CD4-positive, alpha-beta T cell (primary cell): ENCODE measurements at regions not wholly inside any gene's neighbourhood (a gene's known extent, or its start where the extent isn't known, plus 50 kb on each side); places are given as distances from the start of the nearest gene placed in this dataset.

Experiments
- ATAC-seq: fragments of 200-7000 bp; cut with Tn5 transposase; one replicate; pipeline ENCODE4 v1.10.0; 2022; ENCODE audit warnings: mild to moderate bottlenecking; ENCODE audit not compliant: poor library complexity
- CTCF ChIA-PET: fragments of 350-600 bp; sonication (Branson Sonifier 250); formaldehyde crosslinking; loops from one replicate; lab custom pipeline; 2021; ENCODE audit warnings: antibody characterized with exemption, inconsistent platforms; lab: Charles Lee
- POLR2A ChIA-PET: fragments of 350-600 bp; sonication (Branson Sonifier 250); formaldehyde crosslinking; loops from one replicate; lab custom pipeline; 2021; ENCODE audit warnings: antibody characterized with exemption, inconsistent platforms; lab: Charles Lee
- DNase-seq, 14 experiments: peaks; one replicate each; pipeline ENCODE4 v3.0.0-alpha.2; 2013 to 2020; ENCODE audit warnings: mixed read lengths in 2 of 14
- H3K27ac ChIP-seq, 2 donors: one replicate each; pipeline versions ENCODE4 v1.5.1 to v1.7.0; 2013; ENCODE audit warnings: low read length in 2 of 2, low read depth in 1 of 2, mild to moderate bottlenecking in 1 of 2
- H3K27me3 ChIP-seq, 2 experiments: 1 replicate in 1 of 2; 2 replicates in 1 of 2; pipeline versions ENCODE4 v1.6.1 to v1.7.0; 2013; ENCODE audit warnings: low read length in 2 of 2, control low read depth in 1 of 2, mild to moderate bottlenecking in 1 of 2, moderate library complexity in 1 of 2; ENCODE audit not compliant: insufficient read depth in 2 of 2, control insufficient read depth in 1 of 2
- H3K36me3 ChIP-seq: one replicate; pipeline ENCODE4 v1.6.1; 2013; ENCODE audit warnings: low read length, control low read depth; ENCODE audit not compliant: insufficient read depth
- H3K4me1 ChIP-seq: one replicate; pipeline ENCODE4 v1.6.1; 2013; ENCODE audit warnings: low read length, control low read depth; ENCODE audit not compliant: insufficient read depth
- H3K4me3 ChIP-seq: one replicate; pipeline ENCODE4 v1.5.1; 2013; ENCODE audit warnings: mild to moderate bottlenecking, low read length, moderate library complexity
- H3K9me3 ChIP-seq, 2 experiments: 1 replicate in 1 of 2; 2 replicates in 1 of 2; pipeline versions ENCODE4 v1.6.1 to v1.7.0; 2013; ENCODE audit warnings: low read length in 2 of 2, mild to moderate bottlenecking in 2 of 2, control low read depth in 1 of 2, moderate library complexity in 1 of 2; ENCODE audit not compliant: control insufficient read depth in 1 of 2, insufficient read depth in 1 of 2
- H3K27ac Mint-ChIP-seq: one replicate; pipeline ENCODE4 v1.8.0; 2020; ENCODE audit warnings: mixed read lengths
- H3K27me3 Mint-ChIP-seq: one replicate; pipeline ENCODE4 v1.8.0; 2021; ENCODE audit warnings: mixed read lengths
- H3K36me3 Mint-ChIP-seq: one replicate; pipeline ENCODE4 v1.8.0; 2021; ENCODE audit warnings: low read depth, mixed read lengths
- H3K4me1 Mint-ChIP-seq: one replicate; pipeline ENCODE4 v1.8.0; 2021; ENCODE audit warnings: low read depth, mixed read lengths
- H3K4me3 Mint-ChIP-seq: one replicate; pipeline ENCODE4 v1.8.0; 2020; ENCODE audit warnings: mild to moderate bottlenecking, mixed read lengths
- H3K9me3 Mint-ChIP-seq: one replicate; pipeline ENCODE4 v1.8.0; 2020; ENCODE audit warnings: mixed read lengths
- intact Hi-C, 2 experiments: fragments of 100-400 bp; cut with DNase I in 1 of 2; cut with micrococcal nuclease in 1 of 2; formaldehyde crosslinking; loops; one replicate each; pipeline versions ENCODE4 v1.15.1 to v1.9.0; 2023 to 2025; cut with DNase I, micrococcal nuclease
- TF ChIP-seq, protein P1 (sequence below): fragments of 200-600 bp; IDR thresholded peaks from one replicate; pipeline ENCODE4 v1.8.0; 2022; ENCODE audit warnings: antibody characterized with exemption, mild to moderate bottlenecking

DNA sequence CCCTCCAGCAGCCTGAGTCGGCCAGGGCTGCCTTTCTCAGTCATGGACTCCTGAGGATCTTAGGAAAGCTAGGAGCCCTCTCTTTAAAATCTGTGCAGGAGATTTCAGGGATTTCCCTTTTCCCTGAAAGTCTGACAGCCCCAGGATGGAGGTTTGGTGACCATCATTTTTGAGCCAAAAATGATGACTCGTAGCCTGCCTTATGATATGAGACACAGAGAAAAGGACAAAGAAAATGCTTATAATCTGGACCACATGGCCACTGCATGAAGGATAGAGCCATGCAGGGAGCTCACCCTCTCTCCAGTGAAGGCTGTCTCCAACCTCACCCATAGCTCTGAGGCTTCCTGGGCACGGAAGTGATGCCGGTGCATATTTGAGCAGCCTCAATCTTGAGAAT lies 106.6 kb upstream of the CHST15 start:
- no peaks in the 10 kb centered on the region for H3K27me3 ChIP-seq
- intact Hi-C loops: no loop called here
- ATAC-seq (no peak), DNase-seq (no peak)
- H3K4me1 ChIP-seq: no peaks in the 10 kb centered on the region
- H3K27ac ChIP-seq: no peak overlapping the region
- Mint-ChIP-seq H3K9me3 (no peaks in the 10 kb centered on the region), H3K36me3 (no peaks in the 10 kb centered on the region), H3K27me3 (peaks cover 8% of the 10 kb centered on the region), H3K4me1 (no peaks in the 10 kb centered on the region), H3K4me3 (no peak overlapping the region), H3K27ac (no peak overlapping the region)
- H3K9me3 ChIP-seq: no peaks in the 10 kb centered on the region
- CTCF ChIA-PET: no interaction called here
- H3K36me3 ChIP-seq: no peaks in the 10 kb centered on the region
- TF ChIP-seq, protein P1, sequence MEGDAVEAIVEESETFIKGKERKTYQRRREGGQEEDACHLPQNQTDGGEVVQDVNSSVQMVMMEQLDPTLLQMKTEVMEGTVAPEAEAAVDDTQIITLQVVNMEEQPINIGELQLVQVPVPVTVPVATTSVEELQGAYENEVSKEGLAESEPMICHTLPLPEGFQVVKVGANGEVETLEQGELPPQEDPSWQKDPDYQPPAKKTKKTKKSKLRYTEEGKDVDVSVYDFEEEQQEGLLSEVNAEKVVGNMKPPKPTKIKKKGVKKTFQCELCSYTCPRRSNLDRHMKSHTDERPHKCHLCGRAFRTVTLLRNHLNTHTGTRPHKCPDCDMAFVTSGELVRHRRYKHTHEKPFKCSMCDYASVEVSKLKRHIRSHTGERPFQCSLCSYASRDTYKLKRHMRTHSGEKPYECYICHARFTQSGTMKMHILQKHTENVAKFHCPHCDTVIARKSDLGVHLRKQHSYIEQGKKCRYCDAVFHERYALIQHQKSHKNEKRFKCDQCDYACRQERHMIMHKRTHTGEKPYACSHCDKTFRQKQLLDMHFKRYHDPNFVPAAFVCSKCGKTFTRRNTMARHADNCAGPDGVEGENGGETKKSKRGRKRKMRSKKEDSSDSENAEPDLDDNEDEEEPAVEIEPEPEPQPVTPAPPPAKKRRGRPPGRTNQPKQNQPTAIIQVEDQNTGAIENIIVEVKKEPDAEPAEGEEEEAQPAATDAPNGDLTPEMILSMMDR: no peak
- H3K4me3 ChIP-seq: no peak overlapping the region
- POLR2A ChIA-PET: no interaction called here

DNA sequence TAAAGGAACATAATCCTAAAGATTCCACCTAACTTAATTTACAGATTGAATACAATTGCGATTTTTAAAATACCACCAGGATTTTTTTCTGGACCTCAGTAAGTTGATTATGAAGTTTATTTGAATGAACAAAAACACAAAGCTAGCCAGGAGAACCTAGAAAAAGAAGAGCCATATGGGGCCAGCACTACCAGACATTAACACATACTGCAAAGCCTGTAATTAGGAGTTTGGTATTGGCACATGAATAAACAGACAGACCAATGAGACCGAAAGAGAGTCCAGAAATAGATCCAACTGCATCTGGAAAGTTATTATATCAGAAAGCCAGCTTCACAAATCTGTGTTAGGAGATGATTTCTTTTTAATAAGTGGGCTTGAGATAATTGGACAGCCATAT lies 105.5 kb upstream of the CHST15 start:
- ATAC-seq: no peak
- intact Hi-C loops: no loop called here
- ChIA-PET POLR2A (no interaction called here), CTCF (no interaction called here)
- DNase-seq: no peak
- H3K27ac ChIP-seq: no peak overlapping the region
- H3K4me3 Mint-ChIP-seq: no peak overlapping the region
- no peaks in the 10 kb centered on the region for H3K27me3 ChIP-seq
- no peaks in the 10 kb centered on the region for H3K36me3 ChIP-seq
- H3K27ac Mint-ChIP-seq: no peak overlapping the region
- H3K9me3 Mint-ChIP-seq: no peaks in the 10 kb centered on the region
- no peaks in the 10 kb centered on the region for H3K36me3 Mint-ChIP-seq
- H3K4me3 ChIP-seq: no peak overlapping the region
- H3K4me1 ChIP-seq: no peaks in the 10 kb centered on the region
- H3K27me3 Mint-ChIP-seq: peaks cover 19% of the 10 kb centered on the region
- no peaks in the 10 kb centered on the region for H3K9me3 ChIP-seq
- H3K4me1 Mint-ChIP-seq: no peaks in the 10 kb centered on the region
- TF ChIP-seq, protein P1: no peak

DNA sequence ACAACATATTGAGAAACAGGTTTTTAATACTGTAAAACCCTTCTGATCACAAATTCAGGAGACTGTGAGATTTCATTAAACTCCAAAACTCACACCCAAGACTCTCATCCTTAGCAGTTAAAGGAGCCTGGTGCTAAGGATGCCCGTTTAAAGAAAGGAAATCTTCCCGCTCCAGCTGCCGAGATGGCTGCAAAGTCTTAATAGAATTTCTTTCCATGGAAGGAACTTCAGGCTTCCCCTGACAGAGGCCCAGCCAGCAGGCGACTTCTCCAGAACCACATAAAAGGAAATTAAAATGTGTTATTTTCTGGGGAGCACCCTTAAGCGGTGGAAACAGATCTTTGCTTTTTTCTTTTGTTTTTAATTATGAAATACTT lies 104.7 kb upstream of the CHST15 start:
- intact Hi-C loops: no loop called here

More for the DNA sequence above, 104.7 kb upstream of the CHST15 start:
- Histone ChIP-seq H3K36me3 (no peaks in the 10 kb centered on the region), H3K9me3 (no peaks in the 10 kb centered on the region), H3K27me3 (no peaks in the 10 kb centered on the region), H3K4me3 (no peak overlapping the region), H3K27ac (no peak overlapping the region), H3K4me1 (no peaks in the 10 kb centered on the region)
- DNase-seq (no peak), ATAC-seq (no peak)
- no peaks in the 10 kb centered on the region for H3K36me3 Mint-ChIP-seq
- CTCF ChIA-PET: no interaction called here
- POLR2A ChIA-PET: no interaction called here
- H3K27ac Mint-ChIP-seq: no peak overlapping the region
- TF ChIP-seq, protein P1: no peak
- no peaks in the 10 kb centered on the region for H3K9me3 Mint-ChIP-seq
- no peaks in the 10 kb centered on the region for H3K4me1 Mint-ChIP-seq
- no peak overlapping the region for H3K4me3 Mint-ChIP-seq
- peaks cover 23% of the 10 kb centered on the region for H3K27me3 Mint-ChIP-seq
